ENCODE measurements at regions not wholly inside any gene's neighbourhood (a gene's known extent, or its start where the extent isn't known, plus 50 kb on each side); places are given as distances from the start of the nearest gene placed in this dataset.

DNA sequence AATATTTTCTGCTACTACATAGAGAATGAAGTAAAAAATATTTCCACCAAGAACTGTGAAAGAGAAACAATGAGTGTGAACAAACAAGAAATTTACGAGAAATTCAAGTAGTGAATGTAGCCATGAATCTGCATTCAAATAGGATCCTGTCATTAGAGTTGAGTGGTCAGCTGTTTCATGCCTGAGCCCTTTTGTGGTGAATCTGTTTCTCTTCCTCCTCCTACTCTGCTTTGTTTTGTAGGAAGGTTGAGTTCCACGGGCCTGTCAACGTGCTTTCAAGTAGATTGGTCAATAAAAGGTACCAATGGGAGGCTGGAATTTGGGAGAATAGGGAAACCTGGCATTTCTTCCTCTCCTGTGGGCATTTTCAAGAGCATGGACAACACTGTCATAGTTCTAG, 1749.6 kb upstream of the FLRT2 start (continued):
- TF ChIP-seq ZNF462 (CRISPR knock-in tag; IDR thresholded peaks at IDR 0.05) = no peak

- Histone ChIP-seq H3K4me2 (no peak overlapping the region), H3K9me2 (ENCODE audit: insufficient read depth) (no peaks in the 10 kb centered on the region), H4K20me1 (replicated peaks; ENCODE audit: insufficient read depth) (no peaks in the 10 kb centered on the region), H3K36me3 (ENCODE audit: insufficient read depth) (no peaks in the 10 kb centered on the region), H3F3A (replicated peaks; ENCODE audit: low read depth) (no peaks in the 10 kb centered on the region), H2AFZ (no peak overlapping the region), H3K27ac (ENCODE audit: low read depth) (no peak overlapping the region), H3K79me2 (replicated peaks; ENCODE audit: insufficient read depth) (no peaks in the 10 kb centered on the region), H3K4me1 (ENCODE audit: insufficient read depth) (no peaks in the 10 kb centered on the region), H3K27me3 (ENCODE audit: insufficient read depth) (no peaks in the 10 kb centered on the region), H3K4me3 (no peak overlapping the region)
- no peaks in the 10 kb centered on the region for H3K9me3 Mint-ChIP-seq
- H3K36me3 Mint-ChIP-seq (ENCODE audit: low read depth) = no peaks in the 10 kb centered on the region
- H3K27ac Mint-ChIP-seq = no peak overlapping the region
- H3K4me3 Mint-ChIP-seq = no peak overlapping the region
- H3K27me3 Mint-ChIP-seq (ENCODE audit: insufficient read depth, low read depth, poor library complexity) = no peaks in the 10 kb centered on the region
- no peak for DNase-seq (ENCODE audit: low spot score)
- no peak for ATAC-seq
- H3K4me1 Mint-ChIP-seq = no peaks in the 10 kb centered on the region
- no peak for TF ChIP-seq ZNF114 (CRISPR knock-in tag; IDR thresholded peaks at IDR 0.05)
- no peak for TF ChIP-seq JUNB (IDR thresholded peaks at IDR 0.05; ENCODE audit: unreplicated experiment)
- TF ChIP-seq POLR2AphosphoS5 (IDR thresholded peaks at IDR 0.05; ENCODE audit: low read depth) = no peak
- TF ChIP-seq, protein P1, sequence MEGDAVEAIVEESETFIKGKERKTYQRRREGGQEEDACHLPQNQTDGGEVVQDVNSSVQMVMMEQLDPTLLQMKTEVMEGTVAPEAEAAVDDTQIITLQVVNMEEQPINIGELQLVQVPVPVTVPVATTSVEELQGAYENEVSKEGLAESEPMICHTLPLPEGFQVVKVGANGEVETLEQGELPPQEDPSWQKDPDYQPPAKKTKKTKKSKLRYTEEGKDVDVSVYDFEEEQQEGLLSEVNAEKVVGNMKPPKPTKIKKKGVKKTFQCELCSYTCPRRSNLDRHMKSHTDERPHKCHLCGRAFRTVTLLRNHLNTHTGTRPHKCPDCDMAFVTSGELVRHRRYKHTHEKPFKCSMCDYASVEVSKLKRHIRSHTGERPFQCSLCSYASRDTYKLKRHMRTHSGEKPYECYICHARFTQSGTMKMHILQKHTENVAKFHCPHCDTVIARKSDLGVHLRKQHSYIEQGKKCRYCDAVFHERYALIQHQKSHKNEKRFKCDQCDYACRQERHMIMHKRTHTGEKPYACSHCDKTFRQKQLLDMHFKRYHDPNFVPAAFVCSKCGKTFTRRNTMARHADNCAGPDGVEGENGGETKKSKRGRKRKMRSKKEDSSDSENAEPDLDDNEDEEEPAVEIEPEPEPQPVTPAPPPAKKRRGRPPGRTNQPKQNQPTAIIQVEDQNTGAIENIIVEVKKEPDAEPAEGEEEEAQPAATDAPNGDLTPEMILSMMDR (conservative IDR thresholded peaks at IDR 0.05; ENCODE audit: low read depth in 2 of 2) = no peak
- TF ChIP-seq STAT1 (IDR thresholded peaks at IDR 0.05; ENCODE audit: unreplicated experiment) = no peak
- no peak for TF ChIP-seq EZH2phosphoT487 (IDR thresholded peaks at IDR 0.05; ENCODE audit: unreplicated experiment)
- no peak for TF ChIP-seq CREB1 (CRISPR knock-in tag; IDR thresholded peaks at IDR 0.05; ENCODE audit: low read depth)
- no peak for TF ChIP-seq NANOG (IDR thresholded peaks at IDR 0.05; ENCODE audit: borderline replicate concordance)
- TF ChIP-seq, protein P2, sequence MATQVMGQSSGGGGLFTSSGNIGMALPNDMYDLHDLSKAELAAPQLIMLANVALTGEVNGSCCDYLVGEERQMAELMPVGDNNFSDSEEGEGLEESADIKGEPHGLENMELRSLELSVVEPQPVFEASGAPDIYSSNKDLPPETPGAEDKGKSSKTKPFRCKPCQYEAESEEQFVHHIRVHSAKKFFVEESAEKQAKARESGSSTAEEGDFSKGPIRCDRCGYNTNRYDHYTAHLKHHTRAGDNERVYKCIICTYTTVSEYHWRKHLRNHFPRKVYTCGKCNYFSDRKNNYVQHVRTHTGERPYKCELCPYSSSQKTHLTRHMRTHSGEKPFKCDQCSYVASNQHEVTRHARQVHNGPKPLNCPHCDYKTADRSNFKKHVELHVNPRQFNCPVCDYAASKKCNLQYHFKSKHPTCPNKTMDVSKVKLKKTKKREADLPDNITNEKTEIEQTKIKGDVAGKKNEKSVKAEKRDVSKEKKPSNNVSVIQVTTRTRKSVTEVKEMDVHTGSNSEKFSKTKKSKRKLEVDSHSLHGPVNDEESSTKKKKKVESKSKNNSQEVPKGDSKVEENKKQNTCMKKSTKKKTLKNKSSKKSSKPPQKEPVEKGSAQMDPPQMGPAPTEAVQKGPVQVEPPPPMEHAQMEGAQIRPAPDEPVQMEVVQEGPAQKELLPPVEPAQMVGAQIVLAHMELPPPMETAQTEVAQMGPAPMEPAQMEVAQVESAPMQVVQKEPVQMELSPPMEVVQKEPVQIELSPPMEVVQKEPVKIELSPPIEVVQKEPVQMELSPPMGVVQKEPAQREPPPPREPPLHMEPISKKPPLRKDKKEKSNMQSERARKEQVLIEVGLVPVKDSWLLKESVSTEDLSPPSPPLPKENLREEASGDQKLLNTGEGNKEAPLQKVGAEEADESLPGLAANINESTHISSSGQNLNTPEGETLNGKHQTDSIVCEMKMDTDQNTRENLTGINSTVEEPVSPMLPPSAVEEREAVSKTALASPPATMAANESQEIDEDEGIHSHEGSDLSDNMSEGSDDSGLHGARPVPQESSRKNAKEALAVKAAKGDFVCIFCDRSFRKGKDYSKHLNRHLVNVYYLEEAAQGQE (IDR thresholded peaks at IDR 0.05; ENCODE audit: unreplicated experiment) = no peak
- TF ChIP-seq, protein P3, sequence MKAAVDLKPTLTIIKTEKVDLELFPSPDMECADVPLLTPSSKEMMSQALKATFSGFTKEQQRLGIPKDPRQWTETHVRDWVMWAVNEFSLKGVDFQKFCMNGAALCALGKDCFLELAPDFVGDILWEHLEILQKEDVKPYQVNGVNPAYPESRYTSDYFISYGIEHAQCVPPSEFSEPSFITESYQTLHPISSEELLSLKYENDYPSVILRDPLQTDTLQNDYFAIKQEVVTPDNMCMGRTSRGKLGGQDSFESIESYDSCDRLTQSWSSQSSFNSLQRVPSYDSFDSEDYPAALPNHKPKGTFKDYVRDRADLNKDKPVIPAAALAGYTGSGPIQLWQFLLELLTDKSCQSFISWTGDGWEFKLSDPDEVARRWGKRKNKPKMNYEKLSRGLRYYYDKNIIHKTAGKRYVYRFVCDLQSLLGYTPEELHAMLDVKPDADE (IDR thresholded peaks at IDR 0.05) = no peak
Observed at GRCh38 chr14:83798421-83798820, 1731.5 kb upstream of the FLRT2 start.

Measured in GM23338 (cell line).